HCT116 (cell line): ENCODE measurements at regions not wholly inside any gene's neighbourhood (a gene's known extent, or its start where the extent isn't known, plus 50 kb on each side); places are given as distances from the start of the nearest gene placed in this dataset.

Source experiments
- ATAC-seq: fragments of 200-7000 bp; cut with Tn5 transposase; 2 replicates; pipeline ENCODE4 v1.9.1; 2020; ENCODE audit warnings: mild to moderate bottlenecking, moderate library complexity
- BruUV-seq: library from RNA; stranded (reverse); fragments of 400-500 nt; replicated peaks from 2 replicates; lab custom pipeline; 2021; lab: Mats Ljungman, UMichigan
- CTCF ChIA-PET: fragments of 300-600 bp; sonication (Branson Sonifier 250); formaldehyde crosslinking; loops from one replicate; lab custom pipeline; 2021; ENCODE audit warnings: antibody characterized with exemption; lab: Charles Lee
- POLR2A ChIA-PET: fragments of 300-600, 350-600 bp; sonication (Branson Sonifier 250); formaldehyde crosslinking; loops from one replicate; lab custom pipeline; 2021; ENCODE audit warnings: antibody characterized with exemption; lab: Charles Lee
- RAD21 ChIA-PET, 2 experiments: fragments of 300-600 bp; sonication (Branson Sonifier 250); formaldehyde crosslinking; loops; one replicate each; lab custom pipeline; 2023; ENCODE audit warnings: low total read pairs in 2 of 2; ENCODE audit not compliant: uncharacterized antibody in 2 of 2, unreplicated experiment in 2 of 2, low non-redundant PET in 1 of 2; lab: Charles Lee
- DNase-seq: peaks from one replicate; pipeline ENCODE4 v3.0.0-alpha.2; 2010; ENCODE audit warnings: low read depth, low spot score
- H2AFZ ChIP-seq: fragments of 200-600 bp; shearing (Covaris generic), sonication (generic); 2 replicates; pipeline ENCODE4 v1.6.1; 2017; ENCODE audit warnings: low read depth, mixed run types, mixed read lengths, antibody characterized with exemption, low read length; ENCODE audit not compliant: poor library complexity, severe bottlenecking
- H3K27ac ChIP-seq: 2 replicates; pipeline ENCODE4 v1.5.1; 2012; ENCODE audit warnings: low read depth, low read length
- H3K27me3 ChIP-seq: fragments of 200-600 bp; sonication (generic); 2 replicates; pipeline ENCODE4 v1.6.1; 2016; ENCODE audit warnings: mixed run types, low read length, mixed read lengths; ENCODE audit not compliant: insufficient read depth
- H3K36me3 ChIP-seq, 2 experiments: fragments of 200-500 bp in 1 of 2; fragments of 200-600 bp in 1 of 2; sonication (Bioruptor generic) in 1 of 2; sonication (generic) in 1 of 2; 2 replicates each; pipeline versions ENCODE4 v1.5.1 to v1.6.1; 2014 to 2016; ENCODE audit warnings: low read length in 2 of 2, inconsistent platforms in 1 of 2, mixed read lengths in 1 of 2, mixed run types in 1 of 2; ENCODE audit not compliant: insufficient read depth in 2 of 2, control insufficient read depth in 1 of 2
- H3K4me1 ChIP-seq, 2 experiments: fragments of 200-600 bp in 1 of 2; sonication (generic) in 1 of 2; 2 replicates each; pipeline versions ENCODE4 v1.5.1 to v1.6.1; 2012 to 2017; ENCODE audit warnings: low read length in 2 of 2, inconsistent platforms in 1 of 2, mild to moderate bottlenecking in 1 of 2, mixed read lengths in 1 of 2, mixed run types in 1 of 2, moderate library complexity in 1 of 2; ENCODE audit not compliant: insufficient read depth in 2 of 2, control insufficient read depth in 1 of 2
- H3K4me2 ChIP-seq: fragments of 200-600 bp; sonication (generic); 2 replicates; pipeline ENCODE4 v1.6.1; 2017; ENCODE audit warnings: mixed run types, low read length, mixed read lengths
- H3K4me3 ChIP-seq, 2 experiments: fragments of 200-600 bp in 1 of 2; sonication (generic) in 1 of 2; replicated peaks in 1 of 2; 2 replicates each; pipeline ENCODE4 v1.5.1; 2011 to 2016; ENCODE audit warnings: low read length in 2 of 2, control low read depth in 1 of 2, low read depth in 1 of 2, mild to moderate bottlenecking in 1 of 2, mixed read lengths in 1 of 2, mixed run types in 1 of 2
- H3K79me2 ChIP-seq: fragments of 200-600 bp; sonication (generic); 2 replicates; pipeline ENCODE4 v1.6.1; 2017; ENCODE audit warnings: mild to moderate bottlenecking, mixed run types, low read length, moderate library complexity, mixed read lengths; ENCODE audit not compliant: insufficient read depth
- H3K9ac ChIP-seq: fragments of 200-600 bp; sonication (generic); 2 replicates; pipeline ENCODE4 v1.6.1; 2016; ENCODE audit warnings: low read length, mixed read lengths
- H3K9me2 ChIP-seq: fragments of 200-600 bp; sonication (generic), shearing (Covaris generic); 2 replicates; pipeline ENCODE4 v1.6.1; 2017; ENCODE audit warnings: mixed run types, mild to moderate bottlenecking, moderate library complexity; ENCODE audit not compliant: insufficient read depth
- H3K9me3 ChIP-seq, 2 experiments: fragments of 200-500 bp in 1 of 2; fragments of 200-600 bp in 1 of 2; sonication (Bioruptor generic) in 1 of 2; sonication (generic) in 1 of 2; 2 replicates each; pipeline ENCODE4 v1.6.1; 2014 to 2017; ENCODE audit warnings: low read length in 2 of 2, mixed read lengths in 2 of 2, inconsistent platforms in 1 of 2, low read depth in 1 of 2, mild to moderate bottlenecking in 1 of 2, mixed run types in 1 of 2, moderate library complexity in 1 of 2; ENCODE audit not compliant: control insufficient read depth in 1 of 2, insufficient read depth in 1 of 2
- H4K20me1 ChIP-seq: fragments of 200-600 bp; sonication (generic), shearing (Covaris generic); 2 replicates; pipeline ENCODE4 v1.6.1; 2017; ENCODE audit warnings: mixed run types, mild to moderate bottlenecking, moderate library complexity; ENCODE audit not compliant: insufficient read depth
- ATF3 ChIP-seq: IDR thresholded peaks from 2 replicates; pipeline ENCODE4 v1.6.1; 2012
- CBX3 ChIP-seq: IDR thresholded peaks from 2 replicates; pipeline ENCODE4 v1.6.1; 2012; ENCODE audit warnings: low read depth
- ELF1 ChIP-seq: IDR thresholded peaks from 2 replicates; pipeline ENCODE4 v1.6.1; 2012; ENCODE audit warnings: low read depth, borderline replicate concordance
- EZH2 ChIP-seq: fragments of 200-600 bp; sonication (generic); IDR thresholded peaks from 2 replicates; pipeline ENCODE4 v1.6.1; 2017; ENCODE audit warnings: antibody characterized with exemption, mixed run types
- EZH2phosphoT487 ChIP-seq: fragments of 200-600 bp; IDR thresholded peaks from 2 replicates; pipeline ENCODE4 v1.6.1; 2018; ENCODE audit warnings: antibody characterized with exemption, borderline replicate concordance
- JUND ChIP-seq: IDR thresholded peaks from 2 replicates; pipeline ENCODE4 v1.6.1; 2012
- POLR2AphosphoS5 ChIP-seq: IDR thresholded peaks from 2 replicates; pipeline ENCODE4 v1.6.1; 2011; ENCODE audit warnings: mild to moderate bottlenecking, low read depth, low read length, moderate library complexity
- REST ChIP-seq: IDR thresholded peaks from 2 replicates; pipeline ENCODE4 v1.6.1; 2012; ENCODE audit warnings: low read depth
- SP1 ChIP-seq: IDR thresholded peaks from 2 replicates; pipeline ENCODE4 v1.6.1; 2012; ENCODE audit warnings: low read depth
- YY1 ChIP-seq: IDR thresholded peaks from 2 replicates; pipeline ENCODE4 v1.6.1; 2011; ENCODE audit warnings: low read length, low read depth, moderate library complexity, mild to moderate bottlenecking; ENCODE audit not compliant: insufficient replicate concordance; ENCODE audit errors: extremely low read depth
- ZBTB33 ChIP-seq: IDR thresholded peaks from 2 replicates; pipeline ENCODE4 v1.6.1; 2011; ENCODE audit warnings: mild to moderate bottlenecking, low read length, moderate library complexity; ENCODE audit not compliant: insufficient replicate concordance; ENCODE audit errors: extremely low read depth
- ZNF274 ChIP-seq: fragments of 200-500 bp; sonication (Bioruptor generic); IDR thresholded peaks from 2 replicates; pipeline ENCODE4 v1.6.1; 2014; ENCODE audit warnings: mild to moderate bottlenecking, low read depth, low read length, inconsistent platforms
- intact Hi-C: fragments of 100-400 bp; cut with micrococcal nuclease; formaldehyde crosslinking; loops from 2 replicates; pipeline ENCODE4 v1.10.0; 2022

- no peak overlapping the region for H3K4me2 ChIP-seq
- intact Hi-C loops: no loop called here
- DNase-seq: no peak
- peaks cover 0 to 16% of the 10 kb centered on the region in 2 experiments; a peak in 1 of 4 replicates for H3K4me1 ChIP-seq
- ATAC-seq: no peak
- no peaks in the 10 kb centered on the region for H3K36me3 ChIP-seq
- ChIA-PET CTCF (no interaction called here), POLR2A (no interaction called here), RAD21 (no interaction called here)
- no peak overlapping the region for H2AFZ ChIP-seq
- H3K9me2 ChIP-seq: no peaks in the 10 kb centered on the region
- H4K20me1 ChIP-seq: no peaks in the 10 kb centered on the region
- no peak overlapping the region for H3K27ac ChIP-seq
- H3K9me3 ChIP-seq: no peaks in the 10 kb centered on the region
- no peaks in the 10 kb centered on the region for H3K27me3 ChIP-seq
- H3K4me3 ChIP-seq: no peak overlapping the region
- TF ChIP-seq ELF1 (no peak), EZH2phosphoT487 (no peak), JUND (no peak), POLR2AphosphoS5 (no peak), SP1 (no peak), CBX3 (no peak), EZH2 (no peak), REST (no peak), ZBTB33 (no peak), ZNF274 (no peak), YY1 (no peak), ATF3 (no peak)
- no peaks in the 10 kb centered on the region for H3K79me2 ChIP-seq
- no peak overlapping the region for H3K9ac ChIP-seq
- no TSS peak for BruUV-seq
Measured at GRCh38 chr18:23314672-23315071, 138.4 kb upstream of the RIOK3 start.
